GM23338 (cell line): ENCODE measurements at regions not wholly inside any gene's neighbourhood (a gene's known extent, or its start where the extent isn't known, plus 50 kb on each side); places are given as distances from the start of the nearest gene placed in this dataset.
A peak's percentile ranks its signal among the peaks of the same experiment; 100 is the strongest.
"Not testable (repeated sequence)": the region's sequence is repeated elsewhere in the genome, so short reads cannot be mapped to it uniquely, and the experiment has no call there.

Source experiments
- ATAC-seq: fragments of 200-7000 bp; cut with Tn5 transposase; 3 replicates; pipeline ENCODE4 v1.9.1; 2020
- DNase-seq: peaks from one replicate; pipeline ENCODE4 v3.0.0-alpha.2; 2015; ENCODE audit warnings: low spot score
- H2AFZ ChIP-seq: fragments of 200-600 bp; sonication (generic); 2 replicates; pipeline ENCODE4 v1.8.0; 2016; ENCODE audit warnings: antibody characterized with exemption, mild to moderate bottlenecking, moderate library complexity
- H3F3A ChIP-seq: fragments of 200-600 bp; sonication (generic); replicated peaks from 2 replicates; pipeline ENCODE4 v1.8.0; 2017; ENCODE audit warnings: antibody characterized with exemption, mixed run types, low read depth
- H3K27ac ChIP-seq: fragments of 200-600 bp; sonication (generic); 2 replicates; pipeline ENCODE4 v1.6.1; 2016; ENCODE audit warnings: low read depth
- H3K27me3 ChIP-seq: fragments of 200-600 bp; sonication (generic); 2 replicates; pipeline ENCODE4 v1.8.0; 2016; ENCODE audit warnings: mild to moderate bottlenecking, mixed run types, moderate library complexity; ENCODE audit not compliant: insufficient read depth
- H3K36me3 ChIP-seq: fragments of 200-600 bp; sonication (generic); 2 replicates; pipeline ENCODE4 v1.8.0; 2016; ENCODE audit warnings: mild to moderate bottlenecking; ENCODE audit not compliant: insufficient read depth
- H3K4me1 ChIP-seq: fragments of 200-600 bp; sonication (generic); 2 replicates; pipeline ENCODE4 v1.8.0; 2016; ENCODE audit warnings: mild to moderate bottlenecking, moderate library complexity; ENCODE audit not compliant: insufficient read depth
- H3K4me2 ChIP-seq: fragments of 200-600 bp; sonication (generic); 2 replicates; pipeline ENCODE4 v1.7.1; 2017; ENCODE audit warnings: mixed run types
- H3K4me3 ChIP-seq: fragments of 200-600 bp; sonication (generic); 2 replicates; pipeline ENCODE4 v1.6.1; 2016; ENCODE audit warnings: mixed run types
- H3K79me2 ChIP-seq: fragments of 200-600 bp; sonication (generic); replicated peaks from 2 replicates; pipeline ENCODE4 v1.8.0; 2017; ENCODE audit warnings: mild to moderate bottlenecking; ENCODE audit not compliant: insufficient read depth
- H3K9me2 ChIP-seq: fragments of 200-600 bp; sonication (generic); 2 replicates; pipeline ENCODE4 v1.8.0; 2017; ENCODE audit not compliant: insufficient read depth
- H4K20me1 ChIP-seq: fragments of 200-600 bp; sonication (generic); replicated peaks from 2 replicates; pipeline ENCODE4 v1.8.0; 2017; ENCODE audit warnings: mild to moderate bottlenecking; ENCODE audit not compliant: insufficient read depth
- H3K27ac Mint-ChIP-seq: 2 replicates; pipeline ENCODE4 v1.8.0; 2020; ENCODE audit warnings: inconsistent platforms, mild to moderate bottlenecking, moderate library complexity, mixed read lengths
- H3K27me3 Mint-ChIP-seq: 3 replicates; pipeline ENCODE4 v1.8.0; 2022; ENCODE audit warnings: low read depth, mild to moderate bottlenecking, moderate library complexity, mixed read lengths, inconsistent platforms; ENCODE audit not compliant: insufficient read depth, poor library complexity
- H3K36me3 Mint-ChIP-seq: 3 replicates; pipeline ENCODE4 v1.8.0; 2021; ENCODE audit warnings: low read depth, mild to moderate bottlenecking, inconsistent platforms, moderate library complexity, mixed read lengths
- H3K4me1 Mint-ChIP-seq: 3 replicates; pipeline ENCODE4 v1.8.0; 2020; ENCODE audit warnings: mild to moderate bottlenecking, inconsistent platforms, mixed read lengths
- H3K4me3 Mint-ChIP-seq: 3 replicates; pipeline ENCODE4 v1.8.0; 2021; ENCODE audit warnings: moderate library complexity, mild to moderate bottlenecking, inconsistent platforms, mixed read lengths
- H3K9me3 Mint-ChIP-seq: 3 replicates; pipeline ENCODE4 v1.8.0; 2020; ENCODE audit warnings: moderate library complexity, mild to moderate bottlenecking, inconsistent platforms, mixed read lengths
- CREB1 ChIP-seq: fragments of 250-450 bp; sonication (Bioruptor Pico); IDR thresholded peaks from 2 replicates; pipeline ENCODE4 v1.5.0; 2020; ENCODE audit warnings: low read depth, mild to moderate bottlenecking, moderate library complexity
- CTCF ChIP-seq, 2 experiments: fragments of 200-600 bp in 1 of 2; sonication (generic) in 1 of 2; conservative IDR thresholded peaks; 2 replicates each; pipeline versions ENCODE4 v1.5.1 to v1.6.1; 2016 to 2017; ENCODE audit warnings: antibody characterized with exemption in 2 of 2, low read depth in 2 of 2, mild to moderate bottlenecking in 2 of 2, moderate library complexity in 1 of 2
- EZH2 ChIP-seq: fragments of 200-600 bp; sonication (generic); IDR thresholded peaks from one replicate; pipeline ENCODE4 v1.8.0; 2017; ENCODE audit warnings: antibody characterized with exemption, mild to moderate bottlenecking, low read depth; ENCODE audit not compliant: unreplicated experiment
- EZH2phosphoT487 ChIP-seq: fragments of 200-600 bp; sonication (generic); IDR thresholded peaks from one replicate; pipeline ENCODE4 v1.8.1; 2018; ENCODE audit warnings: antibody characterized with exemption; ENCODE audit not compliant: unreplicated experiment
- POLR2AphosphoS5 ChIP-seq: IDR thresholded peaks from 2 replicates; pipeline ENCODE4 v1.6.1; 2016; ENCODE audit warnings: antibody characterized with exemption, low read depth
- STAT1 ChIP-seq: IDR thresholded peaks from one replicate; pipeline ENCODE4 v1.6.1; 2016; ENCODE audit warnings: antibody characterized with exemption; ENCODE audit not compliant: unreplicated experiment
- ZNF114 ChIP-seq: fragments of 250-450 bp; sonication (Bioruptor Pico); IDR thresholded peaks from 2 replicates; pipeline ENCODE4 v1.5.0; 2020; ENCODE audit warnings: mild to moderate bottlenecking, moderate library complexity
- ZNF331 ChIP-seq: fragments of 250-450 bp; sonication (Bioruptor Pico); IDR thresholded peaks from 2 replicates; pipeline ENCODE4 v1.5.0; 2020; ENCODE audit warnings: low read depth, mild to moderate bottlenecking, moderate library complexity
- ZNF462 ChIP-seq: fragments of 250-450 bp; sonication (Bioruptor Pico); IDR thresholded peaks from 2 replicates; pipeline ENCODE4 v1.5.0; 2020; ENCODE audit warnings: mild to moderate bottlenecking, moderate library complexity
- TF ChIP-seq, protein P1 (sequence below): IDR thresholded peaks from one replicate; pipeline ENCODE4 v1.6.1; 2018; ENCODE audit warnings: antibody characterized with exemption; ENCODE audit not compliant: unreplicated experiment
- TF ChIP-seq, protein P2 (sequence below): IDR thresholded peaks from 2 replicates; pipeline ENCODE4 v1.6.1; 2016; ENCODE audit warnings: antibody characterized with exemption

DNA sequence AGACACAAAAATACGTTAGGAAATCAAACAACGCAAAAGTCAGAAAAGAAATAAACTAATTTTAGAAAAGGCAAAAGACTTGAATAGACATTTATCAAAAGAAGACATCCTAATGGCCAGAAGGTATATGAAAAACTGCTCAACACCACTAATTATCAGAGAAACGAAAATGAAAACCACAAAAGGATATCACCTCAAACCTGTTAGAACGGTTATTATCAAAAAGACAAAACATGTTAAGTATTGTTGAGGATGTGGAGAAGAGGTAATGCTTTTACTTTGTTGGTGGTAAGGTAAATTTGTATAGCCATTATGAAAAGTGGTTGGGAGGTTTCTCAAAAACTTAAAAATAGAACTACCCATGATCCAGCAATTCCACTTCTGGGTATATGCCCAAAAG is 230.0 kb upstream of the RGMB start:
- no peaks in the 10 kb centered on the region; the same call in 1 of the 2 replicates for H3K9me2 ChIP-seq
- Mint-ChIP-seq H3K4me3 (no peak overlapping the region), H3K27me3 (no peaks in the 10 kb centered on the region), H3K4me1 (no peaks in the 10 kb centered on the region; the same call in 2 of the 3 replicates), H3K36me3 (peaks cover 20% of the 10 kb centered on the region; the same call in 2 of the 3 replicates), H3K27ac (no peak overlapping the region), H3K9me3 (peaks cover 29% of the 10 kb centered on the region)
- peaks cover 3% of the 10 kb centered on the region; the same call in 1 of the 2 replicates for H3K4me1 ChIP-seq
- DNase-seq (no peak), ATAC-seq (no peak)
- H2AFZ ChIP-seq = no peak overlapping the region
- H3K4me3 ChIP-seq = no peak overlapping the region
- H3K27ac ChIP-seq = no peak overlapping the region
- H4K20me1 ChIP-seq = no peaks in the 10 kb centered on the region
- no peaks in the 10 kb centered on the region for H3F3A ChIP-seq
- no peak overlapping the region for H3K4me2 ChIP-seq
- H3K36me3 ChIP-seq = no peaks in the 10 kb centered on the region
- no peaks in the 10 kb centered on the region for H3K27me3 ChIP-seq
- TF ChIP-seq ZNF331 (CRISPR knock-in tag) (no peak), EZH2phosphoT487 (no peak), CTCF (conservative IDR thresholded peaks at IDR 0.05; ENCODE audit: low read depth in 2 of 2) (no peak), POLR2AphosphoS5 (no peak), ZNF114 (no peak), CREB1 (CRISPR knock-in tag) (no peak), ZNF462 (CRISPR knock-in tag) (no peak), STAT1 (no peak), EZH2 (no peak)
- TF ChIP-seq, protein P1, sequence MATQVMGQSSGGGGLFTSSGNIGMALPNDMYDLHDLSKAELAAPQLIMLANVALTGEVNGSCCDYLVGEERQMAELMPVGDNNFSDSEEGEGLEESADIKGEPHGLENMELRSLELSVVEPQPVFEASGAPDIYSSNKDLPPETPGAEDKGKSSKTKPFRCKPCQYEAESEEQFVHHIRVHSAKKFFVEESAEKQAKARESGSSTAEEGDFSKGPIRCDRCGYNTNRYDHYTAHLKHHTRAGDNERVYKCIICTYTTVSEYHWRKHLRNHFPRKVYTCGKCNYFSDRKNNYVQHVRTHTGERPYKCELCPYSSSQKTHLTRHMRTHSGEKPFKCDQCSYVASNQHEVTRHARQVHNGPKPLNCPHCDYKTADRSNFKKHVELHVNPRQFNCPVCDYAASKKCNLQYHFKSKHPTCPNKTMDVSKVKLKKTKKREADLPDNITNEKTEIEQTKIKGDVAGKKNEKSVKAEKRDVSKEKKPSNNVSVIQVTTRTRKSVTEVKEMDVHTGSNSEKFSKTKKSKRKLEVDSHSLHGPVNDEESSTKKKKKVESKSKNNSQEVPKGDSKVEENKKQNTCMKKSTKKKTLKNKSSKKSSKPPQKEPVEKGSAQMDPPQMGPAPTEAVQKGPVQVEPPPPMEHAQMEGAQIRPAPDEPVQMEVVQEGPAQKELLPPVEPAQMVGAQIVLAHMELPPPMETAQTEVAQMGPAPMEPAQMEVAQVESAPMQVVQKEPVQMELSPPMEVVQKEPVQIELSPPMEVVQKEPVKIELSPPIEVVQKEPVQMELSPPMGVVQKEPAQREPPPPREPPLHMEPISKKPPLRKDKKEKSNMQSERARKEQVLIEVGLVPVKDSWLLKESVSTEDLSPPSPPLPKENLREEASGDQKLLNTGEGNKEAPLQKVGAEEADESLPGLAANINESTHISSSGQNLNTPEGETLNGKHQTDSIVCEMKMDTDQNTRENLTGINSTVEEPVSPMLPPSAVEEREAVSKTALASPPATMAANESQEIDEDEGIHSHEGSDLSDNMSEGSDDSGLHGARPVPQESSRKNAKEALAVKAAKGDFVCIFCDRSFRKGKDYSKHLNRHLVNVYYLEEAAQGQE = no peak
- TF ChIP-seq, protein P2, sequence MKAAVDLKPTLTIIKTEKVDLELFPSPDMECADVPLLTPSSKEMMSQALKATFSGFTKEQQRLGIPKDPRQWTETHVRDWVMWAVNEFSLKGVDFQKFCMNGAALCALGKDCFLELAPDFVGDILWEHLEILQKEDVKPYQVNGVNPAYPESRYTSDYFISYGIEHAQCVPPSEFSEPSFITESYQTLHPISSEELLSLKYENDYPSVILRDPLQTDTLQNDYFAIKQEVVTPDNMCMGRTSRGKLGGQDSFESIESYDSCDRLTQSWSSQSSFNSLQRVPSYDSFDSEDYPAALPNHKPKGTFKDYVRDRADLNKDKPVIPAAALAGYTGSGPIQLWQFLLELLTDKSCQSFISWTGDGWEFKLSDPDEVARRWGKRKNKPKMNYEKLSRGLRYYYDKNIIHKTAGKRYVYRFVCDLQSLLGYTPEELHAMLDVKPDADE = no peak
- H3K79me2 ChIP-seq = no peaks in the 10 kb centered on the region

DNA sequence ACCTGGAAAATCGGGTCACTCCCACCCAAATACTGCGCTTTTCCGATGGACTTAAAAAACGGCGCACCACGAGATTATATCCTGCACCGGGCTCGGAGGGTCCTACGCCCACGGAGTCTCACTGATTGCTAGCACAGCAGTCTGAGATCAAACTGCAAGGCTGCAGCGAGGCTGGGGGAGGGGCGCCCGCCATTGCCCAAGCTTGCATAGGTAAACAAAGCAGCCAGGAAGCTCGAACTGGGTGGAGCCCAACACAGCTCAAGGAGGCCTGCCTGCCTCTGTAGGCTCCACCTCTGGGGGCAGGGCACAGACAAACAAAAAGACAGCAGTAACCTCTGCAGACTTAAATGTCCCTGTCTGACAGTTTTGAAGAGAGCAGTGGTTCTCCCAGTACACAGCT is 226.5 kb upstream of the RGMB start:
- not testable (repeated sequence) for H3K79me2 ChIP-seq, H4K20me1 ChIP-seq, H3K27me3 ChIP-seq, H3K4me3 ChIP-seq, H3K4me1 ChIP-seq, H3F3A ChIP-seq, H3K36me3 ChIP-seq, H3K27ac Mint-ChIP-seq, H3K27me3 Mint-ChIP-seq, DNase-seq, H3K9me2 ChIP-seq, H3K4me3 Mint-ChIP-seq, ATAC-seq, H3K4me2 ChIP-seq, H3K4me1 Mint-ChIP-seq, H3K27ac ChIP-seq
- peaks cover 19% of the 10 kb centered on the region for H3K9me3 Mint-ChIP-seq
- 0 out of 2 replicates have a peak overlapping the region, but pooled peaks have one; percentile 29 for H2AFZ ChIP-seq
- peaks cover 15% of the 10 kb centered on the region; the same call in 1 of the 3 replicates for H3K36me3 Mint-ChIP-seq
